ENCODE measurements at regions not wholly inside any gene's neighbourhood (a gene's known extent, or its start where the extent isn't known, plus 50 kb on each side); places are given as distances from the start of the nearest gene placed in this dataset.
"Not testable (repeated sequence)": the region's sequence is repeated elsewhere in the genome, so short reads cannot be mapped to it uniquely, and the experiment has no call there.

- no peak for DNase-seq
- in situ Hi-C loops (cut with HindIII; ENCODE audit: low pct_ligation_motif_present, low sequenced_read_pairs) = no loop called here
- Histone ChIP-seq H3K4me3 (ENCODE audit: low read depth, low read length) (no peak overlapping the region), H3K36me3 (replicated peaks) (no peaks in the 10 kb centered on the region), H3K27ac (no peak overlapping the region), H3K27me3 (replicated peaks) (no peaks in the 10 kb centered on the region)
- TF ChIP-seq CTCF (IDR thresholded peaks at IDR 0.05; ENCODE audit: low read depth, low read length, missing control alignments) = no peak
Observed at GRCh38 chr7:119868387-119868786, 404.6 kb upstream of the KCND2 start.

GRCh38 chr7:119879835-119880234 lies 393.1 kb upstream of the KCND2 start:
- no peaks in the 10 kb centered on the region for H3K27me3 ChIP-seq (replicated peaks)
- no peak for TF ChIP-seq CTCF (IDR thresholded peaks at IDR 0.05; ENCODE audit: low read depth, low read length, missing control alignments)
- in situ Hi-C loops (cut with HindIII; ENCODE audit: low pct_ligation_motif_present, low sequenced_read_pairs) = no loop called here
- no peaks in the 10 kb centered on the region for H3K36me3 ChIP-seq (replicated peaks)
- no peak overlapping the region for H3K4me3 ChIP-seq (ENCODE audit: low read depth, low read length)
- no peak overlapping the region for H3K27ac ChIP-seq
- no peak for DNase-seq

- in situ Hi-C loops (cut with HindIII; ENCODE audit: low pct_ligation_motif_present, low sequenced_read_pairs) = no loop called here
- no peaks in the 10 kb centered on the region for H3K27me3 ChIP-seq (replicated peaks)
- no peak for TF ChIP-seq CTCF (IDR thresholded peaks at IDR 0.05; ENCODE audit: low read depth, low read length, missing control alignments)
- no peak overlapping the region for H3K27ac ChIP-seq
- DNase-seq = no peak
- no peaks in the 10 kb centered on the region for H3K36me3 ChIP-seq (replicated peaks)
- no peak overlapping the region for H3K4me3 ChIP-seq (ENCODE audit: low read depth, low read length)
Observed at GRCh38 chr7:119886007-119886406, 387.0 kb upstream of the KCND2 start.

GRCh38 chr7:119886525-119886924 lies 386.4 kb upstream of the KCND2 start:
- H3K27ac ChIP-seq; H3K27me3 ChIP-seq (replicated peaks); H3K36me3 ChIP-seq (replicated peaks); in situ Hi-C loops (cut with HindIII; ENCODE audit: low pct_ligation_motif_present, low sequenced_read_pairs); H3K4me3 ChIP-seq (ENCODE audit: low read depth, low read length); DNase-seq: not testable (repeated sequence)

- no peaks in the 10 kb centered on the region for H3K36me3 ChIP-seq (replicated peaks)
- DNase-seq = no peak
- in situ Hi-C loops (cut with HindIII; ENCODE audit: low pct_ligation_motif_present, low sequenced_read_pairs) = no loop called here
- H3K27ac ChIP-seq = no peak overlapping the region
- no peak for TF ChIP-seq CTCF (IDR thresholded peaks at IDR 0.05; ENCODE audit: low read depth, low read length, missing control alignments)
- H3K27me3 ChIP-seq (replicated peaks) = no peaks in the 10 kb centered on the region
- H3K4me3 ChIP-seq (ENCODE audit: low read depth, low read length) = no peak overlapping the region
Observed at GRCh38 chr7:119888251-119888650, 384.7 kb upstream of the KCND2 start.

- Histone ChIP-seq H3K36me3 (replicated peaks) (no peaks in the 10 kb centered on the region), H3K27ac (no peak overlapping the region), H3K4me3 (ENCODE audit: low read depth, low read length) (no peak overlapping the region), H3K27me3 (replicated peaks) (no peaks in the 10 kb centered on the region)
- TF ChIP-seq CTCF (IDR thresholded peaks at IDR 0.05; ENCODE audit: low read depth, low read length, missing control alignments) = no peak
- DNase-seq = no peak
- in situ Hi-C loops (cut with HindIII; ENCODE audit: low pct_ligation_motif_present, low sequenced_read_pairs) = no loop called here
Observed at GRCh38 chr7:119890631-119891030, 382.3 kb upstream of the KCND2 start.

All from brain microvascular endothelial cell (primary cell).